Mammary epithelial cell (primary cell): ENCODE measurements at regions not wholly inside any gene's neighbourhood (a gene's known extent, or its start where the extent isn't known, plus 50 kb on each side); places are given as distances from the start of the nearest gene placed in this dataset.

Experiments used
- CTCF ChIP-seq, 2 donors: IDR thresholded peaks in 1 of 2; conservative IDR thresholded peaks in 1 of 2; 2 replicates each; pipeline ENCODE4 v1.5.1; 2011 to 2012; ENCODE audit warnings: inconsistent platforms in 2 of 2, low read length in 2 of 2, mild to moderate bottlenecking in 2 of 2, control low read depth in 1 of 2, low read depth in 1 of 2; ENCODE audit not compliant: insufficient read depth in 1 of 2; ENCODE audit errors: extremely low read depth in 1 of 2
- EZH2 ChIP-seq: IDR thresholded peaks from 2 replicates; pipeline ENCODE4 v1.6.1; 2012; ENCODE audit warnings: low read length, inconsistent platforms, borderline replicate concordance

- no peak for TF ChIP-seq CTCF (conservative IDR thresholded peaks at IDR 0.05 in 1 of 2, IDR thresholded peaks at IDR 0.05 in 1 of 2; ENCODE audit: extremely low read depth in 1 of 2, insufficient read depth in 1 of 2, low read depth in 1 of 2, low read length in 2 of 2)
- TF ChIP-seq EZH2, result no peak
Observed at GRCh38 chr2:145807554-145807953, 1287.6 kb upstream of the ZEB2 start.
